ENCODE measurements at regions not wholly inside any gene's neighbourhood (a gene's known extent, or its start where the extent isn't known, plus 50 kb on each side); places are given as distances from the start of the nearest gene placed in this dataset.

GRCh38 chr9:20092561-20092960, 303.7 kb upstream of the SLC24A2 start:
- 94% methylated on average over 1 of the region's 1 CpG for WGBS
- no peak overlapping the region for H3K4me3 ChIP-seq (ENCODE audit: low read length in 2 of 2)
- no peak for DNase-seq (ENCODE audit: low read depth in 6 of 9, low spot score in 9 of 9)
- H3K4me1 ChIP-seq (ENCODE audit: control insufficient read depth in 2 of 2, insufficient read depth in 2 of 2, low read length in 2 of 2) = no peaks in the 10 kb centered on the region
- H3K27ac ChIP-seq (ENCODE audit: low read depth in 1 of 2, low read length in 1 of 2) = no peak overlapping the region
- no peaks in the 10 kb centered on the region for H3K27me3 ChIP-seq (ENCODE audit: control insufficient read depth in 2 of 2, insufficient read depth in 1 of 2, low read length in 1 of 2)
- peaks cover 0 to 3% of the 10 kb centered on the region in 2 donors for H3K9me3 ChIP-seq (ENCODE audit: control insufficient read depth in 2 of 2, insufficient read depth in 1 of 2, low read length in 1 of 2)
- H3K36me3 ChIP-seq (ENCODE audit: control insufficient read depth in 2 of 2, insufficient read depth in 2 of 2, low read length in 1 of 2) = no peaks in the 10 kb centered on the region

- no peaks in the 10 kb centered on the region for H3K4me1 ChIP-seq (ENCODE audit: control insufficient read depth in 2 of 2, insufficient read depth in 2 of 2, low read length in 2 of 2)
- no peaks in the 10 kb centered on the region for H3K27me3 ChIP-seq (ENCODE audit: control insufficient read depth in 2 of 2, insufficient read depth in 1 of 2, low read length in 1 of 2)
- no peaks in the 10 kb centered on the region for H3K9me3 ChIP-seq (ENCODE audit: control insufficient read depth in 2 of 2, insufficient read depth in 1 of 2, low read length in 1 of 2)
- no peak for DNase-seq (ENCODE audit: low read depth in 6 of 9, low spot score in 9 of 9)
- no peak overlapping the region for H3K27ac ChIP-seq (ENCODE audit: low read depth in 1 of 2, low read length in 1 of 2)
- 88% methylated on average over 1 of the region's 1 CpG for WGBS
- no peaks in the 10 kb centered on the region for H3K36me3 ChIP-seq (ENCODE audit: control insufficient read depth in 2 of 2, insufficient read depth in 2 of 2, low read length in 1 of 2)
- H3K4me3 ChIP-seq (ENCODE audit: low read length in 2 of 2) = no peak overlapping the region
These were observed 298.6 kb upstream of the SLC24A2 start for GRCh38 chr9:20087481-20087880.

GRCh38 chr9:20085842-20086241, 297.0 kb upstream of the SLC24A2 start:
- Histone ChIP-seq H3K9me3 (ENCODE audit: control insufficient read depth in 2 of 2, insufficient read depth in 1 of 2, low read length in 1 of 2) (no peaks in the 10 kb centered on the region), H3K27ac (ENCODE audit: low read depth in 1 of 2, low read length in 1 of 2) (no peak overlapping the region), H3K4me3 (ENCODE audit: low read length in 2 of 2) (no peak overlapping the region), H3K36me3 (ENCODE audit: control insufficient read depth in 2 of 2, insufficient read depth in 2 of 2, low read length in 1 of 2) (no peaks in the 10 kb centered on the region), H3K27me3 (ENCODE audit: control insufficient read depth in 2 of 2, insufficient read depth in 1 of 2, low read length in 1 of 2) (no peaks in the 10 kb centered on the region), H3K4me1 (ENCODE audit: control insufficient read depth in 2 of 2, insufficient read depth in 2 of 2, low read length in 2 of 2) (no peaks in the 10 kb centered on the region)
- 81% methylated on average over 1 of the region's 1 CpG for WGBS
- DNase-seq (ENCODE audit: low read depth in 6 of 9, low spot score in 9 of 9) = no peak

- no peak for DNase-seq (ENCODE audit: low read depth in 6 of 9, low spot score in 9 of 9)
- no peak overlapping the region for H3K4me3 ChIP-seq (ENCODE audit: low read length in 2 of 2)
- WGBS = 55% methylated on average over 2 of the region's 2 CpGs
These were observed 295.3 kb upstream of the SLC24A2 start for GRCh38 chr9:20084125-20084524.

GRCh38 chr9:20083390-20083789, 294.6 kb upstream of the SLC24A2 start:
- WGBS = 97% methylated on average over 4 of the region's 4 CpGs
- Histone ChIP-seq H3K4me1 (ENCODE audit: control insufficient read depth in 2 of 2, insufficient read depth in 2 of 2, low read length in 2 of 2) (no peaks in the 10 kb centered on the region), H3K9me3 (ENCODE audit: control insufficient read depth in 2 of 2, insufficient read depth in 1 of 2, low read length in 1 of 2) (no peaks in the 10 kb centered on the region), H3K27me3 (ENCODE audit: control insufficient read depth in 2 of 2, insufficient read depth in 1 of 2, low read length in 1 of 2) (no peaks in the 10 kb centered on the region), H3K4me3 (ENCODE audit: low read length in 2 of 2) (no peak overlapping the region), H3K27ac (ENCODE audit: low read depth in 1 of 2, low read length in 1 of 2) (no peak overlapping the region), H3K36me3 (ENCODE audit: control insufficient read depth in 2 of 2, insufficient read depth in 2 of 2, low read length in 1 of 2) (no peaks in the 10 kb centered on the region)
- DNase-seq (ENCODE audit: low read depth in 6 of 9, low spot score in 9 of 9) = no peak

More at GRCh38 chr9:20084125-20084524, 295.3 kb upstream of the SLC24A2 start:
- Histone ChIP-seq H3K27ac (ENCODE audit: low read depth in 1 of 2, low read length in 1 of 2) (no peak overlapping the region), H3K27me3 (ENCODE audit: control insufficient read depth in 2 of 2, insufficient read depth in 1 of 2, low read length in 1 of 2) (no peaks in the 10 kb centered on the region), H3K4me1 (ENCODE audit: control insufficient read depth in 2 of 2, insufficient read depth in 2 of 2, low read length in 2 of 2) (no peaks in the 10 kb centered on the region), H3K9me3 (ENCODE audit: control insufficient read depth in 2 of 2, insufficient read depth in 1 of 2, low read length in 1 of 2) (no peaks in the 10 kb centered on the region), H3K36me3 (ENCODE audit: control insufficient read depth in 2 of 2, insufficient read depth in 2 of 2, low read length in 1 of 2) (no peaks in the 10 kb centered on the region)

GRCh38 chr9:20082831-20083230, 294.0 kb upstream of the SLC24A2 start:
- Histone ChIP-seq H3K27ac (ENCODE audit: low read depth in 1 of 2, low read length in 1 of 2) (no peak overlapping the region), H3K4me1 (ENCODE audit: control insufficient read depth in 2 of 2, insufficient read depth in 2 of 2, low read length in 2 of 2) (no peaks in the 10 kb centered on the region), H3K9me3 (ENCODE audit: control insufficient read depth in 2 of 2, insufficient read depth in 1 of 2, low read length in 1 of 2) (no peaks in the 10 kb centered on the region), H3K4me3 (ENCODE audit: low read length in 2 of 2) (no peak overlapping the region), H3K27me3 (ENCODE audit: control insufficient read depth in 2 of 2, insufficient read depth in 1 of 2, low read length in 1 of 2) (no peaks in the 10 kb centered on the region), H3K36me3 (ENCODE audit: control insufficient read depth in 2 of 2, insufficient read depth in 2 of 2, low read length in 1 of 2) (no peaks in the 10 kb centered on the region)
- DNase-seq (ENCODE audit: low read depth in 6 of 9, low spot score in 9 of 9) = no peak
- WGBS = 96% methylated on average over 1 of the region's 1 CpG

GRCh38 chr9:20082406-20082805, 293.6 kb upstream of the SLC24A2 start:
- DNase-seq (ENCODE audit: low read depth in 6 of 9, low spot score in 9 of 9) = no peak
- Histone ChIP-seq H3K4me3 (ENCODE audit: low read length in 2 of 2) (no peak overlapping the region), H3K27ac (ENCODE audit: low read depth in 1 of 2, low read length in 1 of 2) (no peak overlapping the region), H3K36me3 (ENCODE audit: control insufficient read depth in 2 of 2, insufficient read depth in 2 of 2, low read length in 1 of 2) (no peaks in the 10 kb centered on the region), H3K9me3 (ENCODE audit: control insufficient read depth in 2 of 2, insufficient read depth in 1 of 2, low read length in 1 of 2) (no peaks in the 10 kb centered on the region), H3K4me1 (ENCODE audit: control insufficient read depth in 2 of 2, insufficient read depth in 2 of 2, low read length in 2 of 2) (no peaks in the 10 kb centered on the region), H3K27me3 (ENCODE audit: control insufficient read depth in 2 of 2, insufficient read depth in 1 of 2, low read length in 1 of 2) (no peaks in the 10 kb centered on the region)
- 92% methylated on average over 3 of the region's 3 CpGs for WGBS

- Histone ChIP-seq H3K27ac (ENCODE audit: low read depth in 1 of 2, low read length in 1 of 2) (no peak overlapping the region), H3K4me1 (ENCODE audit: control insufficient read depth in 2 of 2, insufficient read depth in 2 of 2, low read length in 2 of 2) (no peaks in the 10 kb centered on the region), H3K9me3 (ENCODE audit: control insufficient read depth in 2 of 2, insufficient read depth in 1 of 2, low read length in 1 of 2) (no peaks in the 10 kb centered on the region), H3K36me3 (ENCODE audit: control insufficient read depth in 2 of 2, insufficient read depth in 2 of 2, low read length in 1 of 2) (no peaks in the 10 kb centered on the region), H3K27me3 (ENCODE audit: control insufficient read depth in 2 of 2, insufficient read depth in 1 of 2, low read length in 1 of 2) (no peaks in the 10 kb centered on the region), H3K4me3 (ENCODE audit: low read length in 2 of 2) (no peak overlapping the region)
- DNase-seq (ENCODE audit: low read depth in 6 of 9, low spot score in 9 of 9) = no peak
These were observed 289.4 kb upstream of the SLC24A2 start for GRCh38 chr9:20078246-20078645.

GRCh38 chr9:20074291-20074690, 285.5 kb upstream of the SLC24A2 start:
- no peak for DNase-seq (ENCODE audit: low read depth in 6 of 9, low spot score in 9 of 9)
- no peaks in the 10 kb centered on the region for H3K9me3 ChIP-seq (ENCODE audit: control insufficient read depth in 2 of 2, insufficient read depth in 1 of 2, low read length in 1 of 2)
- no peaks in the 10 kb centered on the region for H3K27me3 ChIP-seq (ENCODE audit: control insufficient read depth in 2 of 2, insufficient read depth in 1 of 2, low read length in 1 of 2)
- H3K4me3 ChIP-seq (ENCODE audit: low read length in 2 of 2) = no peak overlapping the region
- H3K36me3 ChIP-seq (ENCODE audit: control insufficient read depth in 2 of 2, insufficient read depth in 2 of 2, low read length in 1 of 2) = no peaks in the 10 kb centered on the region
- 73% methylated on average over 1 of the region's 1 CpG for WGBS
- no peak overlapping the region for H3K27ac ChIP-seq (ENCODE audit: low read depth in 1 of 2, low read length in 1 of 2)
- no peaks in the 10 kb centered on the region for H3K4me1 ChIP-seq (ENCODE audit: control insufficient read depth in 2 of 2, insufficient read depth in 2 of 2, low read length in 2 of 2)

GRCh38 chr9:20070336-20070735, 281.5 kb upstream of the SLC24A2 start:
- Histone ChIP-seq H3K27me3 (ENCODE audit: control insufficient read depth in 2 of 2, insufficient read depth in 1 of 2, low read length in 1 of 2) (no peaks in the 10 kb centered on the region), H3K36me3 (ENCODE audit: control insufficient read depth in 2 of 2, insufficient read depth in 2 of 2, low read length in 1 of 2) (no peaks in the 10 kb centered on the region), H3K27ac (ENCODE audit: low read depth in 1 of 2, low read length in 1 of 2) (no peak overlapping the region), H3K4me1 (ENCODE audit: control insufficient read depth in 2 of 2, insufficient read depth in 2 of 2, low read length in 2 of 2) (no peaks in the 10 kb centered on the region), H3K9me3 (ENCODE audit: control insufficient read depth in 2 of 2, insufficient read depth in 1 of 2, low read length in 1 of 2) (no peaks in the 10 kb centered on the region), H3K4me3 (ENCODE audit: low read length in 2 of 2) (no peak overlapping the region)
- 97% methylated on average over 3 of the region's 3 CpGs for WGBS
- no peak for DNase-seq (ENCODE audit: low read depth in 6 of 9, low spot score in 9 of 9)

Data from thymus (tissue), 11 donors.